Keratinocyte (primary cell): ENCODE measurements at regions not wholly inside any gene's neighbourhood (a gene's known extent, or its start where the extent isn't known, plus 50 kb on each side); places are given as distances from the start of the nearest gene placed in this dataset.

Source experiments
- DNase-seq: peaks from one replicate; pipeline ENCODE4 v3.0.0-alpha.2; 2011; ENCODE audit warnings: low read depth, missing footprints, low spot score
- FAIRE-seq: peaks from 2 replicates; lab custom pipeline; 2011; peaks lifted over from hg19 to GRCh38; lab: Jason Lieb, UNC
- H2AFZ ChIP-seq: 2 replicates; pipeline ENCODE4 v1.6.0; 2012; ENCODE audit warnings: low read length, control low read depth, inconsistent platforms; ENCODE audit not compliant: control insufficient read depth
- H3K27ac ChIP-seq: 2 replicates; pipeline ENCODE4 v1.5.1; 2011; ENCODE audit warnings: low read length; ENCODE audit not compliant: control insufficient read depth, insufficient read depth
- H3K27me3 ChIP-seq: 3 replicates; pipeline ENCODE4 v1.6.0; 2011; ENCODE audit warnings: low read length; ENCODE audit not compliant: control insufficient read depth, insufficient read depth; ENCODE audit errors: extremely low read depth
- H3K36me3 ChIP-seq, 2 experiments: 2 replicates in 1 of 2; 3 replicates in 1 of 2; pipeline ENCODE4 v1.5.1; 2011; ENCODE audit warnings: low read length in 2 of 2, mild to moderate bottlenecking in 1 of 2; ENCODE audit not compliant: control insufficient read depth in 2 of 2, insufficient read depth in 2 of 2; ENCODE audit errors: extremely low read depth in 1 of 2
- H3K4me1 ChIP-seq: 3 replicates; pipeline ENCODE4 v1.5.1; 2011; ENCODE audit warnings: low read length; ENCODE audit not compliant: control insufficient read depth, insufficient read depth; ENCODE audit errors: extremely low read depth
- H3K4me2 ChIP-seq: 3 replicates; pipeline ENCODE4 v1.6.0; 2011; ENCODE audit warnings: low read depth, low read length; ENCODE audit not compliant: control insufficient read depth, insufficient read depth; ENCODE audit errors: extremely low read depth
- H3K4me3 ChIP-seq, 3 experiments: fragments of 200-600 bp in 1 of 3; sonication (generic) in 1 of 3; 2 replicates in 2 of 3; 3 replicates in 1 of 3; pipeline ENCODE4 v1.5.1; 2011 to 2016; ENCODE audit warnings: low read length in 3 of 3, mild to moderate bottlenecking in 3 of 3, control low read depth in 2 of 3, inconsistent platforms in 1 of 3, low read depth in 1 of 3, mixed read lengths in 1 of 3, mixed run types in 1 of 3, moderate library complexity in 1 of 3; ENCODE audit not compliant: control insufficient read depth in 2 of 3, insufficient read depth in 2 of 3; ENCODE audit errors: extremely low read depth in 1 of 3
- H3K79me2 ChIP-seq: 2 replicates; pipeline ENCODE4 v1.6.0; 2012; ENCODE audit warnings: low read length; ENCODE audit not compliant: control insufficient read depth, insufficient read depth
- H3K9ac ChIP-seq: 3 replicates; pipeline ENCODE4 v1.6.0; 2011; ENCODE audit warnings: low read length; ENCODE audit not compliant: control insufficient read depth, insufficient read depth; ENCODE audit errors: extremely low read depth
- H3K9me1 ChIP-seq: 3 replicates; pipeline ENCODE4 v1.6.0; 2011; ENCODE audit warnings: low read length; ENCODE audit not compliant: control insufficient read depth, insufficient read depth; ENCODE audit errors: extremely low read depth
- H3K9me3 ChIP-seq: 2 replicates; pipeline ENCODE4 v1.5.1; 2012; ENCODE audit warnings: low read depth, low read length; ENCODE audit not compliant: control insufficient read depth
- H4K20me1 ChIP-seq: 3 replicates; pipeline ENCODE4 v1.6.0; 2011; ENCODE audit warnings: low read length; ENCODE audit not compliant: control insufficient read depth, insufficient read depth; ENCODE audit errors: extremely low read depth
- EZH2 ChIP-seq: IDR thresholded peaks from one replicate; pipeline ENCODE4 v1.6.1; 2012; ENCODE audit warnings: inconsistent platforms, mild to moderate bottlenecking, low read length, moderate library complexity
- dilution Hi-C: fragments of 300-500 bp; cut with MboI; formaldehyde crosslinking; loops from one replicate; pipeline ENCODE4 v1.7.0; 2020; ENCODE audit warnings: low sequenced_read_pairs; ENCODE audit not compliant: extremely low pct_ligation_motif_present
- TF ChIP-seq, protein P1 (sequence below), 3 experiments: IDR thresholded peaks in 1 of 3; conservative IDR thresholded peaks in 1 of 3; optimal IDR thresholded peaks in 1 of 3; 2 replicates in 2 of 3; 3 replicates in 1 of 3; pipeline versions ENCODE3 to v1.5.1; 2011; ENCODE audit warnings: low read length in 3 of 3, mild to moderate bottlenecking in 3 of 3, moderate library complexity in 2 of 3, control low read depth in 1 of 3, inconsistent platforms in 1 of 3; ENCODE audit not compliant: insufficient read depth in 2 of 3; ENCODE audit errors: extremely low read depth in 1 of 3

GRCh38 chr3:72013084-72013483 is 228.1 kb upstream of the PROK2 start:
- Histone ChIP-seq H3K27ac (no peak overlapping the region), H4K20me1 (no peaks in the 10 kb centered on the region), H3K4me3 (no peak overlapping the region), H3K9me1 (no peaks in the 10 kb centered on the region), H3K9me3 (no peaks in the 10 kb centered on the region), H3K27me3 (peaks cover 14% of the 10 kb centered on the region), H3K36me3 (no peaks in the 10 kb centered on the region), H3K4me1 (no peaks in the 10 kb centered on the region), H3K9ac (no peak overlapping the region), H3K4me2 (no peak overlapping the region), H2AFZ (no peak overlapping the region), H3K79me2 (no peaks in the 10 kb centered on the region)
- DNase-seq (no peak), FAIRE-seq (no peak)
- dilution Hi-C loops = no loop called here
- TF ChIP-seq EZH2 = no peak
- TF ChIP-seq, protein P1, sequence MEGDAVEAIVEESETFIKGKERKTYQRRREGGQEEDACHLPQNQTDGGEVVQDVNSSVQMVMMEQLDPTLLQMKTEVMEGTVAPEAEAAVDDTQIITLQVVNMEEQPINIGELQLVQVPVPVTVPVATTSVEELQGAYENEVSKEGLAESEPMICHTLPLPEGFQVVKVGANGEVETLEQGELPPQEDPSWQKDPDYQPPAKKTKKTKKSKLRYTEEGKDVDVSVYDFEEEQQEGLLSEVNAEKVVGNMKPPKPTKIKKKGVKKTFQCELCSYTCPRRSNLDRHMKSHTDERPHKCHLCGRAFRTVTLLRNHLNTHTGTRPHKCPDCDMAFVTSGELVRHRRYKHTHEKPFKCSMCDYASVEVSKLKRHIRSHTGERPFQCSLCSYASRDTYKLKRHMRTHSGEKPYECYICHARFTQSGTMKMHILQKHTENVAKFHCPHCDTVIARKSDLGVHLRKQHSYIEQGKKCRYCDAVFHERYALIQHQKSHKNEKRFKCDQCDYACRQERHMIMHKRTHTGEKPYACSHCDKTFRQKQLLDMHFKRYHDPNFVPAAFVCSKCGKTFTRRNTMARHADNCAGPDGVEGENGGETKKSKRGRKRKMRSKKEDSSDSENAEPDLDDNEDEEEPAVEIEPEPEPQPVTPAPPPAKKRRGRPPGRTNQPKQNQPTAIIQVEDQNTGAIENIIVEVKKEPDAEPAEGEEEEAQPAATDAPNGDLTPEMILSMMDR (optimal IDR thresholded peaks at IDR 0.05 in 1 of 3, IDR thresholded peaks at IDR 0.05 in 1 of 3, conservative IDR thresholded peaks at IDR 0.05 in 1 of 3; ENCODE audit: extremely low read depth in 1 of 3, insufficient read depth in 2 of 3, low read length in 3 of 3) = no peak

- dilution Hi-C loops = no loop called here
- Histone ChIP-seq H3K4me2 (no peak overlapping the region), H3K79me2 (no peaks in the 10 kb centered on the region), H3K9ac (no peak overlapping the region), H3K36me3 (no peaks in the 10 kb centered on the region), H3K27ac (no peak overlapping the region), H3K9me1 (no peaks in the 10 kb centered on the region), H4K20me1 (no peaks in the 10 kb centered on the region), H3K4me3 (no peak overlapping the region), H3K27me3 (peaks cover 14% of the 10 kb centered on the region), H3K4me1 (no peaks in the 10 kb centered on the region), H2AFZ (no peak overlapping the region), H3K9me3 (no peaks in the 10 kb centered on the region)
- TF ChIP-seq, protein P1 (optimal IDR thresholded peaks at IDR 0.05 in 1 of 3, IDR thresholded peaks at IDR 0.05 in 1 of 3, conservative IDR thresholded peaks at IDR 0.05 in 1 of 3; ENCODE audit: extremely low read depth in 1 of 3, insufficient read depth in 2 of 3, low read length in 3 of 3) = no peak
- no peak for FAIRE-seq
- DNase-seq = no peak
Observed at GRCh38 chr3:72012363-72012762, 227.4 kb upstream of the PROK2 start.
